CD14-positive monocyte (primary cell): ENCODE measurements at regions not wholly inside any gene's neighbourhood (a gene's known extent, or its start where the extent isn't known, plus 50 kb on each side); places are given as distances from the start of the nearest gene placed in this dataset.

ENCODE experiments used
- DNase-seq, 3 donors: peaks; one replicate each; pipeline ENCODE4 v3.0.0-alpha.2; 2011 to 2022
- H2AFZ ChIP-seq: 2 replicates; pipeline ENCODE4 v1.6.0; 2012; ENCODE audit warnings: mild to moderate bottlenecking, low read depth, low read length, inconsistent platforms; ENCODE audit not compliant: insufficient read depth, poor library complexity, severe bottlenecking
- H3K27ac ChIP-seq, 2 donors: 1 replicate in 1 of 2; 2 replicates in 1 of 2; pipeline ENCODE4 v1.5.1; 2012 to 2013; ENCODE audit warnings: low read length in 2 of 2, control low read depth in 1 of 2, inconsistent platforms in 1 of 2, low read depth in 1 of 2, mild to moderate bottlenecking in 1 of 2
- H3K27me3 ChIP-seq, 2 donors: one replicate each; pipeline versions ENCODE4 v1.6.0 to v1.6.1; 2011 to 2013; ENCODE audit warnings: low read length in 2 of 2; ENCODE audit not compliant: control insufficient read depth in 2 of 2, insufficient read depth in 2 of 2
- H3K36me3 ChIP-seq, 2 donors: replicated peaks in 1 of 2; 1 replicate in 1 of 2; 2 replicates in 1 of 2; pipeline versions ENCODE4 v1.5.1 to v1.6.1; 2012 to 2013; ENCODE audit warnings: low read length in 2 of 2, control low read depth in 1 of 2, inconsistent platforms in 1 of 2, mild to moderate bottlenecking in 1 of 2; ENCODE audit not compliant: insufficient read depth in 2 of 2, control insufficient read depth in 1 of 2
- H3K4me1 ChIP-seq, 2 donors: 1 replicate in 1 of 2; 2 replicates in 1 of 2; pipeline versions ENCODE4 v1.5.1 to v1.6.1; 2012 to 2013; ENCODE audit warnings: low read length in 2 of 2, control low read depth in 1 of 2, inconsistent platforms in 1 of 2, mild to moderate bottlenecking in 1 of 2, moderate library complexity in 1 of 2; ENCODE audit not compliant: insufficient read depth in 2 of 2, control insufficient read depth in 1 of 2
- H3K4me2 ChIP-seq: replicated peaks from 2 replicates; pipeline ENCODE3; 2012; ENCODE audit warnings: low read length, moderate library complexity, mild to moderate bottlenecking; ENCODE audit not compliant: poor library complexity, severe bottlenecking; ENCODE audit errors: extremely low read depth
- H3K4me3 ChIP-seq, 3 experiments: fragments of 200-600 bp in 1 of 3; sonication (generic) in 1 of 3; replicated peaks in 1 of 3; 1 replicate in 2 of 3; 2 replicates in 1 of 3; pipeline ENCODE4 v1.5.1; 2011 to 2013; ENCODE audit warnings: low read length in 3 of 3, mild to moderate bottlenecking in 3 of 3, control low read depth in 2 of 3, low read depth in 2 of 3, inconsistent platforms in 1 of 3, moderate library complexity in 1 of 3
- H3K79me2 ChIP-seq: 2 replicates; pipeline ENCODE4 v1.6.0; 2012; ENCODE audit warnings: mild to moderate bottlenecking, control low read depth, inconsistent platforms, low read length, moderate library complexity; ENCODE audit not compliant: insufficient read depth
- H3K9ac ChIP-seq: 2 replicates; pipeline ENCODE4 v1.6.0; 2017; ENCODE audit warnings: low read length, mild to moderate bottlenecking; ENCODE audit not compliant: insufficient read depth, poor library complexity, severe bottlenecking
- H3K9me3 ChIP-seq, 2 donors: replicated peaks in 1 of 2; 1 replicate in 1 of 2; 2 replicates in 1 of 2; pipeline versions ENCODE4 v1.5.1 to v1.6.1; 2012 to 2013; ENCODE audit warnings: low read length in 2 of 2, control low read depth in 1 of 2; ENCODE audit not compliant: control insufficient read depth in 1 of 2, insufficient read depth in 1 of 2
- H4K20me1 ChIP-seq: 2 replicates; pipeline ENCODE4 v1.6.0; 2012; ENCODE audit warnings: mild to moderate bottlenecking, low read length, control low read depth, moderate library complexity; ENCODE audit not compliant: insufficient read depth
- H3K27ac Mint-ChIP-seq, 7 donors: one replicate each; pipeline ENCODE4 v1.8.0; 2020; ENCODE audit warnings: mild to moderate bottlenecking in 7 of 7, mixed read lengths in 7 of 7, moderate library complexity in 6 of 7, inconsistent platforms in 2 of 7
- H3K27me3 Mint-ChIP-seq, 3 donors: one replicate each; pipeline ENCODE4 v1.8.0; 2021 to 2022; ENCODE audit warnings: low read depth in 3 of 3, mild to moderate bottlenecking in 3 of 3, mixed read lengths in 3 of 3, moderate library complexity in 3 of 3, inconsistent platforms in 1 of 3
- H3K36me3 Mint-ChIP-seq, 2 donors: one replicate each; pipeline ENCODE4 v1.8.0; 2020; ENCODE audit warnings: mixed read lengths in 2 of 2, inconsistent platforms in 1 of 2, mild to moderate bottlenecking in 1 of 2
- H3K4me1 Mint-ChIP-seq: one replicate; pipeline ENCODE4 v1.8.0; 2020; ENCODE audit warnings: mild to moderate bottlenecking, mixed read lengths
- H3K4me3 Mint-ChIP-seq, 2 donors: one replicate each; pipeline ENCODE4 v1.8.0; 2020; ENCODE audit warnings: mild to moderate bottlenecking in 2 of 2, mixed read lengths in 2 of 2, moderate library complexity in 1 of 2
- H3K9me3 Mint-ChIP-seq, 7 donors: one replicate each; pipeline ENCODE4 v1.8.0; 2020 to 2022; ENCODE audit warnings: mixed read lengths in 7 of 7, mild to moderate bottlenecking in 6 of 7, moderate library complexity in 6 of 7, inconsistent platforms in 2 of 7
- WGBS: methylation state at CpG from one replicate; pipeline ENCODE4 v1.1.5; 2013; ENCODE audit warnings: missing lambda C conversion rate; ENCODE audit not compliant: insufficient coverage; 5-methylcytosine and 5-hydroxymethylcytosine counted together
- intact Hi-C, 2 donors: fragments of 100-400 bp; cut with micrococcal nuclease; formaldehyde crosslinking; loops; one replicate each; pipeline versions ENCODE4 v1.15.0 to v1.15.1; 2023
- TF ChIP-seq, protein P1 (sequence below): fragments of 200-600 bp; IDR thresholded peaks from one replicate; pipeline ENCODE4 v1.8.0; 2022; ENCODE audit warnings: antibody characterized with exemption, mild to moderate bottlenecking

GRCh38 chr6:139649128-139649527 is 274.7 kb upstream of the CITED2 start:
- no peaks in the 10 kb centered on the region for H3K79me2 ChIP-seq
- peaks cover 23 to 32% of the 10 kb centered on the region in 2 donors for H3K4me1 ChIP-seq
- no peaks in the 10 kb centered on the region for H3K36me3 ChIP-seq
- DNase-seq, result no peak
- peaks cover 0 to 4% (median 0%) of the 10 kb centered on the region in 7 donors for H3K9me3 Mint-ChIP-seq
- H3K4me3 Mint-ChIP-seq, result no peak overlapping the region
- peaks cover 51% of the 10 kb centered on the region for H3K4me1 Mint-ChIP-seq
- H3K9ac ChIP-seq, result no peak overlapping the region
- H3K27ac ChIP-seq, result peak overlapping the region in 1 of 2 donors; percentile 72
- no peaks in the 10 kb centered on the region for H4K20me1 ChIP-seq
- no CpG with 5 or more reads among the region's 2 CpGs for WGBS
- peak overlapping the region; percentile 39 for H3K4me2 ChIP-seq
- peak overlapping the region in 2 of 7 donors; percentile 56 to 86 for H3K27ac Mint-ChIP-seq
- TF ChIP-seq, protein P1, sequence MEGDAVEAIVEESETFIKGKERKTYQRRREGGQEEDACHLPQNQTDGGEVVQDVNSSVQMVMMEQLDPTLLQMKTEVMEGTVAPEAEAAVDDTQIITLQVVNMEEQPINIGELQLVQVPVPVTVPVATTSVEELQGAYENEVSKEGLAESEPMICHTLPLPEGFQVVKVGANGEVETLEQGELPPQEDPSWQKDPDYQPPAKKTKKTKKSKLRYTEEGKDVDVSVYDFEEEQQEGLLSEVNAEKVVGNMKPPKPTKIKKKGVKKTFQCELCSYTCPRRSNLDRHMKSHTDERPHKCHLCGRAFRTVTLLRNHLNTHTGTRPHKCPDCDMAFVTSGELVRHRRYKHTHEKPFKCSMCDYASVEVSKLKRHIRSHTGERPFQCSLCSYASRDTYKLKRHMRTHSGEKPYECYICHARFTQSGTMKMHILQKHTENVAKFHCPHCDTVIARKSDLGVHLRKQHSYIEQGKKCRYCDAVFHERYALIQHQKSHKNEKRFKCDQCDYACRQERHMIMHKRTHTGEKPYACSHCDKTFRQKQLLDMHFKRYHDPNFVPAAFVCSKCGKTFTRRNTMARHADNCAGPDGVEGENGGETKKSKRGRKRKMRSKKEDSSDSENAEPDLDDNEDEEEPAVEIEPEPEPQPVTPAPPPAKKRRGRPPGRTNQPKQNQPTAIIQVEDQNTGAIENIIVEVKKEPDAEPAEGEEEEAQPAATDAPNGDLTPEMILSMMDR, result no peak
- no peaks in the 10 kb centered on the region for H3K9me3 ChIP-seq
- H3K27me3 Mint-ChIP-seq, result peaks cover 0 to 3% (median 0%) of the 10 kb centered on the region in 3 donors
- intact Hi-C loops, result no loop called here
- H2AFZ ChIP-seq, result peak overlapping the region; percentile 67
- peaks cover 2 to 3% of the 10 kb centered on the region in 2 donors for H3K36me3 Mint-ChIP-seq
- peak overlapping the region in 1 of 3 experiments; percentile 19 for H3K4me3 ChIP-seq
- H3K27me3 ChIP-seq, result no peaks in the 10 kb centered on the region

DNA sequence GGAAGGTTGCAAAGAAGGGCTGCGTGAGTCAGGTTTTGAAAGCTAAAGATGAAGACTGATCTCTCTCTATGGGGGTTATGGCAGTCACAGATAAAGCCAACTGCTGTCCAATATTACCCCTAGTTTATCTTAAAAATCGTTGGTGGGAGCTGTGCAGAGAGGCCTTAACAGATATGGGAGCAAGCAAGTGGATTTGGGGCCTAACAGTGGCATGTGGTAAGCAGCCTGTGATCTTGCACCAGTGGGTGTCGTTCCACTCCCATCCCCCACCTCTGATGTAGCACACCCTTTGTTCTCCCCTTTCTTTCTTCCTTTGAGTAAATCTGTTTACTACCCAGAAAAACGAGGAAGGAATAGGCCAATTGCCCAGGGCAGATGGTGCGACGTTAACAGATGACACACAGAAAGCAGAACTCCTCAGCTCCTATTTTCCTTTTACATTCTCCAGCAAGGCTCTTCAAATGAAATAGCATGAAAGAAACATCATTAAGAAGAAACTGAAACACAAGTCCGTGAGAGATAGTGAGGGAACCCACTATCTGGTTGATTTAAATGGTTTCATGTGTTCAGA is 274.1 kb upstream of the CITED2 start:
- peak in 1 of 3 donors; percentile 39 for DNase-seq
- Mint-ChIP-seq H3K36me3 (peaks cover 2 to 3% of the 10 kb centered on the region in 2 donors), H3K27ac (peak overlapping the region; percentile 47 to 86 (median 61)), H3K4me1 (peaks cover 57% of the 10 kb centered on the region), H3K9me3 (peaks cover 0 to 4% (median 0%) of the 10 kb centered on the region in 7 donors), H3K4me3 (peak overlapping the region in 1 of 2 donors; percentile 66), H3K27me3 (peaks cover 0 to 3% (median 0%) of the 10 kb centered on the region in 3 donors)
- Histone ChIP-seq H3K4me3 (peak overlapping the region in 1 of 3 experiments; percentile 19), H3K79me2 (no peaks in the 10 kb centered on the region), H3K27me3 (no peaks in the 10 kb centered on the region), H2AFZ (peak overlapping the region; percentile 67), H3K4me2 (peak overlapping the region; percentile 39), H3K4me1 (peaks cover 29 to 38% of the 10 kb centered on the region in 2 donors), H3K9me3 (no peaks in the 10 kb centered on the region), H3K9ac (no peak overlapping the region), H3K27ac (peak overlapping the region in 1 of 2 donors; percentile 72), H3K36me3 (no peaks in the 10 kb centered on the region), H4K20me1 (no peaks in the 10 kb centered on the region)
- 0% methylated on average over 2 of the region's 7 CpGs for WGBS
- TF ChIP-seq, protein P1, result no peak
- intact Hi-C loops, result no loop called here
